Caco-2 (cell line): ENCODE measurements at regions not wholly inside any gene's neighbourhood (a gene's known extent, or its start where the extent isn't known, plus 50 kb on each side); places are given as distances from the start of the nearest gene placed in this dataset.

Experiments used
- BruUV-seq: library from RNA; stranded (reverse); fragments of 400-500 nt; replicated peaks from 2 replicates; lab custom pipeline; 2021; lab: Mats Ljungman, UMichigan
- CTCF ChIA-PET: fragments of 300-600 bp; sonication (Branson Sonifier 250); formaldehyde crosslinking; loops from one replicate; lab custom pipeline; 2022; ENCODE audit warnings: antibody characterized with exemption; lab: Charles Lee
- POLR2A ChIA-PET: fragments of 300-600 bp; sonication (Branson Sonifier 250); formaldehyde crosslinking; loops from one replicate; lab custom pipeline; 2022; ENCODE audit warnings: antibody characterized with exemption; lab: Charles Lee
- DNase-seq, 2 experiments: peaks; one replicate each; pipeline versions ENCODE4 v3.0.0 to v3.0.0-alpha.2; 2020 to 2022
- H3K27me3 ChIP-seq: replicated peaks from 2 replicates; pipeline ENCODE4 v1.6.0; 2011; ENCODE audit warnings: low read length; ENCODE audit not compliant: control insufficient read depth, insufficient read depth
- H3K36me3 ChIP-seq: 2 replicates; pipeline ENCODE4 v1.5.1; 2011; ENCODE audit warnings: low read length; ENCODE audit not compliant: control insufficient read depth, insufficient read depth
- H3K4me1 ChIP-seq: fragments of 250-450 bp; sonication (Bioruptor Pico); 2 replicates; pipeline ENCODE4 v1.5.1; 2020; ENCODE audit warnings: mild to moderate bottlenecking
- H3K4me3 ChIP-seq: 2 replicates; pipeline ENCODE4 v1.5.1; 2011; ENCODE audit warnings: low read depth, mild to moderate bottlenecking, control low read depth, low read length
- H3K9me3 ChIP-seq: fragments of 250-450 bp; sonication (Bioruptor Pico); 2 replicates; pipeline ENCODE4 v1.5.1; 2020; ENCODE audit warnings: mild to moderate bottlenecking, moderate library complexity
- H3K27ac Mint-ChIP-seq: one replicate; pipeline ENCODE4 v1.8.0; 2022; ENCODE audit warnings: mixed read lengths; ENCODE audit not compliant: unreplicated experiment
- H3K27me3 Mint-ChIP-seq: one replicate; pipeline ENCODE4 v1.8.0; 2022; ENCODE audit warnings: mixed read lengths; ENCODE audit not compliant: insufficient read depth, unreplicated experiment
- H3K36me3 Mint-ChIP-seq: one replicate; pipeline ENCODE4 v1.8.0; 2022; ENCODE audit warnings: mild to moderate bottlenecking, mixed read lengths; ENCODE audit not compliant: insufficient read depth, unreplicated experiment
- H3K4me1 Mint-ChIP-seq: one replicate; pipeline ENCODE4 v1.8.0; 2022; ENCODE audit warnings: low read depth, mixed read lengths; ENCODE audit not compliant: unreplicated experiment
- H3K4me3 Mint-ChIP-seq: one replicate; pipeline ENCODE4 v1.8.0; 2022; ENCODE audit warnings: mild to moderate bottlenecking, moderate library complexity, mixed read lengths; ENCODE audit not compliant: unreplicated experiment
- H3K9me3 Mint-ChIP-seq: one replicate; pipeline ENCODE4 v1.8.0; 2022; ENCODE audit warnings: mixed read lengths; ENCODE audit not compliant: unreplicated experiment
- CTCF ChIP-seq, 2 experiments: fragments of 200-600 bp in 1 of 2; IDR thresholded peaks; 1 replicate in 1 of 2; 2 replicates in 1 of 2; pipeline versions ENCODE4 v1.5.1 to v1.8.0; 2011 to 2022; ENCODE audit warnings: antibody characterized with exemption in 1 of 2, control low read depth in 1 of 2, inconsistent platforms in 1 of 2, low read depth in 1 of 2, low read length in 1 of 2, mild to moderate bottlenecking in 1 of 2, moderate library complexity in 1 of 2; ENCODE audit not compliant: insufficient read depth in 1 of 2, severe bottlenecking in 1 of 2, unreplicated experiment in 1 of 2
- intact Hi-C: fragments of 100-400 bp; cut with micrococcal nuclease; formaldehyde crosslinking; loops from one replicate; pipeline ENCODE4 v1.10.0; 2022; ENCODE audit not compliant: unreplicated experiment

- CTCF ChIA-PET, result no interaction called here
- Histone ChIP-seq H3K9me3 (no peaks in the 10 kb centered on the region), H3K27me3 (no peaks in the 10 kb centered on the region), H3K4me1 (no peaks in the 10 kb centered on the region), H3K36me3 (no peaks in the 10 kb centered on the region), H3K4me3 (no peak overlapping the region)
- H3K36me3 Mint-ChIP-seq, result no peaks in the 10 kb centered on the region
- H3K27me3 Mint-ChIP-seq, result no peaks in the 10 kb centered on the region
- POLR2A ChIA-PET, result no interaction called here
- no peak for DNase-seq
- H3K9me3 Mint-ChIP-seq, result peaks cover 14% of the 10 kb centered on the region
- BruUV-seq, result no TSS peak
- H3K4me3 Mint-ChIP-seq, result no peak overlapping the region
- H3K27ac Mint-ChIP-seq, result no peak overlapping the region
- TF ChIP-seq CTCF (IDR thresholded peaks at IDR 0.05; ENCODE audit: insufficient read depth in 1 of 2, low read depth in 1 of 2, low read length in 1 of 2, severe bottlenecking in 1 of 2, unreplicated experiment in 1 of 2), result no peak
- H3K4me1 Mint-ChIP-seq, result peaks cover 8% of the 10 kb centered on the region
- intact Hi-C loops, result no loop called here
Measured at GRCh38 chr2:136705336-136705735, 60.0 kb upstream of the THSD7B start.

- Mint-ChIP-seq H3K27me3 (no peaks in the 10 kb centered on the region), H3K4me1 (peaks cover 8% of the 10 kb centered on the region), H3K27ac (no peak overlapping the region), H3K36me3 (no peaks in the 10 kb centered on the region), H3K4me3 (no peak overlapping the region), H3K9me3 (peaks cover 14% of the 10 kb centered on the region)
- intact Hi-C loops, result no loop called here
- Histone ChIP-seq H3K27me3 (no peaks in the 10 kb centered on the region), H3K9me3 (0 out of 2 replicates have a peak, but pooled peaks cover 7% of the 10 kb centered on the region), H3K4me3 (no peak overlapping the region), H3K36me3 (no peaks in the 10 kb centered on the region), H3K4me1 (peaks cover 11% of the 10 kb centered on the region; the same call in 1 of the 2 replicates)
- DNase-seq, result no peak
- no TSS peak for BruUV-seq
- no peak for TF ChIP-seq CTCF (IDR thresholded peaks at IDR 0.05; ENCODE audit: insufficient read depth in 1 of 2, low read depth in 1 of 2, low read length in 1 of 2, severe bottlenecking in 1 of 2, unreplicated experiment in 1 of 2)
- CTCF ChIA-PET, result no interaction called here
- POLR2A ChIA-PET, result no interaction called here
Measured at GRCh38 chr2:136703214-136703613, 62.1 kb upstream of the THSD7B start.

- no peak for TF ChIP-seq CTCF (IDR thresholded peaks at IDR 0.05; ENCODE audit: insufficient read depth in 1 of 2, low read depth in 1 of 2, low read length in 1 of 2, severe bottlenecking in 1 of 2, unreplicated experiment in 1 of 2)
- ChIA-PET CTCF (no interaction called here), POLR2A (no interaction called here)
- no peaks in the 10 kb centered on the region for H3K27me3 Mint-ChIP-seq
- H3K9me3 ChIP-seq, result 0 out of 2 replicates have a peak, but pooled peaks cover 7% of the 10 kb centered on the region
- peaks cover 11% of the 10 kb centered on the region; the same call in 1 of the 2 replicates for H3K4me1 ChIP-seq
- no peaks in the 10 kb centered on the region for H3K27me3 ChIP-seq
- no peak overlapping the region for H3K27ac Mint-ChIP-seq
- no peak overlapping the region for H3K4me3 ChIP-seq
- H3K4me3 Mint-ChIP-seq, result no peak overlapping the region
- BruUV-seq, result no TSS peak
- no peaks in the 10 kb centered on the region for H3K36me3 ChIP-seq
- no peak for DNase-seq
- H3K36me3 Mint-ChIP-seq, result no peaks in the 10 kb centered on the region
- H3K4me1 Mint-ChIP-seq, result no peaks in the 10 kb centered on the region
- intact Hi-C loops, result no loop called here
- peaks cover 15% of the 10 kb centered on the region for H3K9me3 Mint-ChIP-seq
Measured at GRCh38 chr2:136696438-136696837, 68.9 kb upstream of the THSD7B start.
